HFFc6 (cell line): ENCODE measurements at regions not wholly inside any gene's neighbourhood (a gene's known extent, or its start where the extent isn't known, plus 50 kb on each side); places are given as distances from the start of the nearest gene placed in this dataset.

Experiments used
- DNase-seq: peaks from one replicate; pipeline ENCODE4 v3.0.0-alpha.2; 2018
- H3K27ac Mint-ChIP-seq: 2 replicates; pipeline ENCODE4 v1.8.0; 2020; ENCODE audit warnings: mild to moderate bottlenecking, mixed read lengths
- H3K27me3 Mint-ChIP-seq: 2 replicates; pipeline ENCODE4 v1.8.0; 2021; ENCODE audit warnings: mild to moderate bottlenecking, moderate library complexity, mixed read lengths; ENCODE audit not compliant: insufficient read depth
- H3K36me3 Mint-ChIP-seq: 2 replicates; pipeline ENCODE4 v1.8.0; 2021; ENCODE audit warnings: low read depth, mixed read lengths
- H3K4me1 Mint-ChIP-seq: 2 replicates; pipeline ENCODE4 v1.8.0; 2020; ENCODE audit warnings: low read depth, mixed read lengths
- H3K4me3 Mint-ChIP-seq: 2 replicates; pipeline ENCODE4 v1.8.0; 2020; ENCODE audit warnings: mild to moderate bottlenecking, moderate library complexity, mixed read lengths
- H3K9me3 Mint-ChIP-seq: 2 replicates; pipeline ENCODE4 v1.8.0; 2020; ENCODE audit warnings: mild to moderate bottlenecking, mixed read lengths
- CTCF ChIP-seq: fragments of 200-600 bp; sonication (generic); IDR thresholded peaks from 2 replicates; pipeline ENCODE4 v1.5.0; 2021; ENCODE audit warnings: antibody characterized with exemption, mild to moderate bottlenecking

DNA sequence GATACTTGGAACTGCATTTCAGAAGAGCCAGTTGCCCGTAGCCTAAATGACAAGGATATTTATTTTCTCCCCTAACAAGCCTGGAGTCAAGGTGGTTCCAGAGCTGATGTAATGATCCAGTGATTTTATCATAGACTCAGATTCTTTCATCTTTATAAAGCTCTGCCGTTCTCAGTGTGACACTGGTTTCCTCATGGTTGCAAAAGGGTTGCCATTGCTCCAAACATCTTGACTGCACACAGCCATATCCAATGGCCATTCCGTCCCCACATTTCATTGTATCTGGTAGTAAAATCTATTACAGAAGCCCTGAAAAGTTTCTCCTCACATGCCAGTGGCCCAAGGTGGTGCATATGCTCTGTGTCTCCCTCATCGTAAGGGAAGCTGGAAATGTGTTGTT, 63.1 kb upstream of the SDK2 start:
- Mint-ChIP-seq H3K27me3 (no peaks in the 10 kb centered on the region), H3K27ac (no peak overlapping the region), H3K9me3 (peaks cover 83% of the 10 kb centered on the region), H3K4me3 (no peak overlapping the region), H3K36me3 (peaks cover 6% of the 10 kb centered on the region; the same call in 1 of the 2 replicates), H3K4me1 (no peaks in the 10 kb centered on the region)
- no peak for DNase-seq
- no peak for TF ChIP-seq CTCF

DNA sequence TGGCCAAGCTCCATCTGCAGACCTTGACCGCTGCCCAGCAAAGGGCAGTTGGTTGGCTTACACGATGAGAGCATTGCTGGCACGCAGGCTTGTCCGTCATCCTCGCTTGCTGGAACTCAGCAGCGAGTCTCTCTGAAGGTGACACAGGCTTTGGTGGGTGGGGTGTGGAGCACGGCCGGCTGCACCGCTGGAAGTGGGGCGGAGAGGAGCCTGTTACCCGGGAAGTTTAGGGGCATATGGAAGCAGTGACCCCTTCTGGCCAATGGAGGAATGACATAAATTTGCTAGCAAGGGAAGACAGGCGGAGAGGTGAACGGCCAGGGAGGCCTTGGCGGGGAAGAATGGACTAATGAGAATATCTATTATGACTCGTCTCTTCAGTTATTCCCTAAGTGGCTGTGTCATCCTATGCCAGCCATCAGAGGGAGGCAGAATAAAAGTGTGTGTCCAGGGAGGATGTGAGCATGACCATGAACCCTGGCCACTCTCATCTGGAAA, 65.9 kb upstream of the SDK2 start:
- H3K4me3 Mint-ChIP-seq = no peak overlapping the region
- H3K27me3 Mint-ChIP-seq = no peaks in the 10 kb centered on the region; the same call in none of the 2 replicates
- peaks cover 76% of the 10 kb centered on the region for H3K9me3 Mint-ChIP-seq
- DNase-seq = no peak
- peaks cover 6% of the 10 kb centered on the region; the same call in 1 of the 2 replicates for H3K36me3 Mint-ChIP-seq
- H3K4me1 Mint-ChIP-seq = no peaks in the 10 kb centered on the region
- H3K27ac Mint-ChIP-seq = no peak overlapping the region
- TF ChIP-seq CTCF = peak; percentile 44

- Mint-ChIP-seq H3K36me3 (peaks cover 6% of the 10 kb centered on the region; the same call in 1 of the 2 replicates), H3K9me3 (peaks cover 77% of the 10 kb centered on the region), H3K4me1 (no peaks in the 10 kb centered on the region), H3K4me3 (no peak overlapping the region), H3K27ac (no peak overlapping the region), H3K27me3 (no peaks in the 10 kb centered on the region; the same call in none of the 2 replicates)
- DNase-seq = no peak
- TF ChIP-seq CTCF = no peak
Observed at GRCh38 chr17:73711184-73711583, 66.9 kb upstream of the SDK2 start.

DNA sequence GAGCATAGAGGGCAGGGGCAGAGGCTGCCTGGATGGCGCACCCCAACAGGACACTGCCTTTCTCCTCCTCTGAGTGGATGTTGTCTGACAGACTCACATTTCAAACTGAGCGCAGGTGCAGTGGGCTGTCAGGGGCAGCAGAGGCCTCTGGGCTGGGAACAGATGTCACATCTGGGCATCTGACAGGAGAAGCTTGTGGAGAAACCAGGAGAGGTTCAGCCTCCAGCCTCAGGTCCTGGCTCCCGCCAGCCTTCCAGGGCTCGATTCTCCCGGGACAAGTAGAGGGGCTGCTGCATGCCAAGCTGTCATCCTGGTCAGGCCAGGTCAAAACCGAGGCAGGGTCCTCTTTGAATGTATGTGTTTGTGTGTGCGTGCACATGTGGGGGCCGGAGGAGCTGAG, 67.7 kb upstream of the SDK2 start:
- Mint-ChIP-seq H3K27me3 (peaks cover under 1% of the 10 kb centered on the region), H3K9me3 (peaks cover 75% of the 10 kb centered on the region), H3K4me1 (no peaks in the 10 kb centered on the region), H3K4me3 (no peak overlapping the region), H3K27ac (no peak overlapping the region), H3K36me3 (peaks cover 6% of the 10 kb centered on the region; the same call in 1 of the 2 replicates)
- no peak for TF ChIP-seq CTCF
- DNase-seq = no peak

GRCh38 chr17:73713136-73713535, 68.9 kb upstream of the SDK2 start:
- Mint-ChIP-seq H3K27me3 (peaks cover 2% of the 10 kb centered on the region), H3K9me3 (peaks cover 69% of the 10 kb centered on the region), H3K4me3 (no peak overlapping the region), H3K27ac (no peak overlapping the region), H3K4me1 (no peaks in the 10 kb centered on the region), H3K36me3 (no peaks in the 10 kb centered on the region; the same call in 1 of the 2 replicates)
- no peak for DNase-seq
- TF ChIP-seq CTCF = no peak

- H3K4me3 Mint-ChIP-seq = no peak overlapping the region
- peaks cover 4% of the 10 kb centered on the region; the same call in 1 of the 2 replicates for H3K36me3 Mint-ChIP-seq
- no peaks in the 10 kb centered on the region for H3K4me1 Mint-ChIP-seq
- no peak overlapping the region for H3K27ac Mint-ChIP-seq
- peaks cover 57% of the 10 kb centered on the region for H3K9me3 Mint-ChIP-seq
- no peak for TF ChIP-seq CTCF
- DNase-seq = no peak
- peaks cover 2% of the 10 kb centered on the region for H3K27me3 Mint-ChIP-seq
Observed at GRCh38 chr17:73715769-73716168, 71.5 kb upstream of the SDK2 start.
